ENCODE measurements at regions not wholly inside any gene's neighbourhood (a gene's known extent, or its start where the extent isn't known, plus 50 kb on each side); places are given as distances from the start of the nearest gene placed in this dataset.

DNA sequence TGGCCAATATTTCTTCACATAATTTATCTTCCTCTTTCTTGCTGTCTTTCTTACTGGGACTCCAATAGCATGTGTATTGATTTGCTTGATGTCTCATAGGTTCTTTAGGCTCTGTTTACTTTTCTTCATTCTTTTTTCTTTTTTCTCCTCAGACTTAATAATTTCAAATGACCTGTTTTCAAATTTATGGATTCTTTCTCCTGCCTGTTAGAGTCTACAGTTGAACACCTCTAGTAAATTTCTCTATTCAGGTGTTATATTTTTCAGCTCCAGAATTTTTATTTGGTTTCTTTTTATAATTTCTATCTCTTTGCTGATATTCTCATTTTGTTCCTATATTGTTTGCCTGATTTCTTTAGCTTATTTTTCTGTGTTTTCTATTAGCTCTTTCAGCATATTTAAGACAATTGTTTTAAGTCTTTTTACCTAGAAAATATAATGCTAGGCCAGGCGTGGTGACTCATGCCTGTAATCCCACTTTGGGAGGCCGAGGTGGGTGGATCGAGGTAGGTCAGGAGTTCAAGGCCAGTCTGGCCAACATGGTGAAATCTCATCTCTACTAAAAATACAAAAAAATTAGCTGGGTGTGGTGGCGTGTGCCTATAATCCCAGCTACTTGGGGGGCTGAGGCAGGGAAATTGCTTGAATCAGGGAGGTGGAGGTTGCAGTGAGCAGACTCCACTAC, 61.9 kb upstream of the TNS3 start:
- TF ChIP-seq, protein P1, sequence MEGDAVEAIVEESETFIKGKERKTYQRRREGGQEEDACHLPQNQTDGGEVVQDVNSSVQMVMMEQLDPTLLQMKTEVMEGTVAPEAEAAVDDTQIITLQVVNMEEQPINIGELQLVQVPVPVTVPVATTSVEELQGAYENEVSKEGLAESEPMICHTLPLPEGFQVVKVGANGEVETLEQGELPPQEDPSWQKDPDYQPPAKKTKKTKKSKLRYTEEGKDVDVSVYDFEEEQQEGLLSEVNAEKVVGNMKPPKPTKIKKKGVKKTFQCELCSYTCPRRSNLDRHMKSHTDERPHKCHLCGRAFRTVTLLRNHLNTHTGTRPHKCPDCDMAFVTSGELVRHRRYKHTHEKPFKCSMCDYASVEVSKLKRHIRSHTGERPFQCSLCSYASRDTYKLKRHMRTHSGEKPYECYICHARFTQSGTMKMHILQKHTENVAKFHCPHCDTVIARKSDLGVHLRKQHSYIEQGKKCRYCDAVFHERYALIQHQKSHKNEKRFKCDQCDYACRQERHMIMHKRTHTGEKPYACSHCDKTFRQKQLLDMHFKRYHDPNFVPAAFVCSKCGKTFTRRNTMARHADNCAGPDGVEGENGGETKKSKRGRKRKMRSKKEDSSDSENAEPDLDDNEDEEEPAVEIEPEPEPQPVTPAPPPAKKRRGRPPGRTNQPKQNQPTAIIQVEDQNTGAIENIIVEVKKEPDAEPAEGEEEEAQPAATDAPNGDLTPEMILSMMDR (IDR thresholded peaks at IDR 0.05): no peak
- TF ChIP-seq POLR2A (IDR thresholded peaks at IDR 0.05): no peak
